GM10266 (cell line): ENCODE measurements at regions not wholly inside any gene's neighbourhood (a gene's known extent, or its start where the extent isn't known, plus 50 kb on each side); places are given as distances from the start of the nearest gene placed in this dataset.

Source experiments
- DNase-seq: peaks from one replicate; pipeline ENCODE4 v3.0.0; 2012; ENCODE audit errors: extremely low spot score
- CTCF ChIP-seq: IDR thresholded peaks from 2 replicates; pipeline ENCODE4 v1.5.1; 2012; ENCODE audit warnings: mild to moderate bottlenecking, low read depth; ENCODE audit not compliant: control insufficient read depth, insufficient read depth; ENCODE audit errors: missing control alignments

- DNase-seq = no peak
- TF ChIP-seq CTCF = no peak
These were observed 51.6 kb upstream of the TAF1B start for GRCh38 chr2:9791711-9792110.

GRCh38 chr2:9793156-9793917 lies 49.9 kb upstream of the TAF1B start:
- no peak for DNase-seq
- no peak for TF ChIP-seq CTCF
